ENCODE measurements at regions not wholly inside any gene's neighbourhood (a gene's known extent, or its start where the extent isn't known, plus 50 kb on each side); places are given as distances from the start of the nearest gene placed in this dataset.
"Not testable (repeated sequence)": the region's sequence is repeated elsewhere in the genome, so short reads cannot be mapped to it uniquely, and the experiment has no call there.

DNA sequence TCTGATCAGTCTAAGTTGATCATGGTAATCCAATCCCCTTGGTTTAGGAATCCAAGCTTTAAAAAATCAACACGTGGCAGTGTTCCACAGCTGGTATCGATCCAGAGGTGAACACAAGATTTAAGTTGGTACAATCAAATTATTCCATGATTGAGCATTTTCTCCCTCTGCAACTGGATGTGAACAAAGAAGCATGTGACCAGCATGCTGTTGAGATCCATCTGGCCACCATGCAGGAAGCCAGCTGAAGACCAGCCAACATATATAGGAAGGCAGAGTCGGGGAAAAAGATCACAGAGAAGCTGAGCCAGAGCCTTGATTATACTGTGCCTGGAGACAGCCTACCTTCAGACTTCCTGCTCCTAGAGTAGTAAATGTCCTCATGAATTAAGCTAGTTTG is 158.3 kb downstream of the SEC23A start:
- no peaks in the 10 kb centered on the region for H3K36me3 ChIP-seq (replicated peaks in 1 of 2; ENCODE audit: control insufficient read depth in 1 of 2, insufficient read depth in 2 of 2, low read length in 2 of 2)
- Mint-ChIP-seq H3K4me1 (no peaks in the 10 kb centered on the region), H3K9me3 (peaks cover 0 to 5% (median 0%) of the 10 kb centered on the region in 7 donors), H3K36me3 (no peaks in the 10 kb centered on the region), H3K27me3 (ENCODE audit: low read depth in 3 of 3) (peaks cover 1 to 5% (median 2%) of the 10 kb centered on the region in 3 donors), H3K4me3 (no peak overlapping the region), H3K27ac (no peak overlapping the region)
- H3K9ac ChIP-seq (ENCODE audit: insufficient read depth, low read length, poor library complexity, severe bottlenecking), result no peak overlapping the region
- no peaks in the 10 kb centered on the region for H3K4me1 ChIP-seq (ENCODE audit: control insufficient read depth in 1 of 2, insufficient read depth in 2 of 2, low read length in 2 of 2)
- H3K27ac ChIP-seq (ENCODE audit: low read depth in 1 of 2, low read length in 2 of 2), result no peak overlapping the region
- H3K4me3 ChIP-seq (replicated peaks in 1 of 3; ENCODE audit: low read depth in 2 of 3, low read length in 3 of 3), result no peak overlapping the region
- no peaks in the 10 kb centered on the region for H3K27me3 ChIP-seq (ENCODE audit: control insufficient read depth in 2 of 2, insufficient read depth in 2 of 2, low read length in 2 of 2)
- H3K4me2 ChIP-seq (replicated peaks; ENCODE audit: extremely low read depth, low read length, poor library complexity, severe bottlenecking), result no peak overlapping the region
- no peak overlapping the region for H2AFZ ChIP-seq (ENCODE audit: insufficient read depth, low read depth, low read length, poor library complexity, severe bottlenecking)
- DNase-seq, result no peak
- H3K79me2 ChIP-seq (ENCODE audit: insufficient read depth, low read length), result no peaks in the 10 kb centered on the region
- intact Hi-C loops (cut with micrococcal nuclease), result no loop called here
- no peaks in the 10 kb centered on the region for H3K9me3 ChIP-seq (replicated peaks in 1 of 2; ENCODE audit: control insufficient read depth in 1 of 2, insufficient read depth in 1 of 2, low read length in 2 of 2)
- WGBS (ENCODE audit: insufficient coverage), result 94% methylated on average over 3 of the region's 3 CpGs
- H4K20me1 ChIP-seq (ENCODE audit: insufficient read depth, low read length), result no peaks in the 10 kb centered on the region
- TF ChIP-seq, protein P1, sequence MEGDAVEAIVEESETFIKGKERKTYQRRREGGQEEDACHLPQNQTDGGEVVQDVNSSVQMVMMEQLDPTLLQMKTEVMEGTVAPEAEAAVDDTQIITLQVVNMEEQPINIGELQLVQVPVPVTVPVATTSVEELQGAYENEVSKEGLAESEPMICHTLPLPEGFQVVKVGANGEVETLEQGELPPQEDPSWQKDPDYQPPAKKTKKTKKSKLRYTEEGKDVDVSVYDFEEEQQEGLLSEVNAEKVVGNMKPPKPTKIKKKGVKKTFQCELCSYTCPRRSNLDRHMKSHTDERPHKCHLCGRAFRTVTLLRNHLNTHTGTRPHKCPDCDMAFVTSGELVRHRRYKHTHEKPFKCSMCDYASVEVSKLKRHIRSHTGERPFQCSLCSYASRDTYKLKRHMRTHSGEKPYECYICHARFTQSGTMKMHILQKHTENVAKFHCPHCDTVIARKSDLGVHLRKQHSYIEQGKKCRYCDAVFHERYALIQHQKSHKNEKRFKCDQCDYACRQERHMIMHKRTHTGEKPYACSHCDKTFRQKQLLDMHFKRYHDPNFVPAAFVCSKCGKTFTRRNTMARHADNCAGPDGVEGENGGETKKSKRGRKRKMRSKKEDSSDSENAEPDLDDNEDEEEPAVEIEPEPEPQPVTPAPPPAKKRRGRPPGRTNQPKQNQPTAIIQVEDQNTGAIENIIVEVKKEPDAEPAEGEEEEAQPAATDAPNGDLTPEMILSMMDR (IDR thresholded peaks at IDR 0.05), result no peak

DNA sequence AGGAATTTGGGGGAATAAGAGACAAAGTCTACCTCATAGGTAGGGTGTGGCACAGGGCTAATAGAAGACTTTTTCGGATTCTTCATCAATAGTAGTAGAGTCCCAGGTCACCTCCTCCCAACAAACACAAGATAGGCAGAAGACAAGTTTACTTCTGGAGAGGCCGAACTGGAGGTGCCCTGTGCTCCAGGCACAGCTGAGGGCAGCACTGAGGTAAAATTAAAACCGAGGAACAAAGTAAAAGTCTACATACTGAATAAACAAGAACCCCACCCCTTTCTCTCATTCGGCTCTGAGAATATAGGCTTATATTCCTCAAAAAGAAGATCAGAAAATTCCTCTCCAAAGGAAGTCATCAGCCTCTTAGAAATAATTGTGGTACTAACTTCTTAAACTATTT is 161.5 kb downstream of the SEC23A start:
- intact Hi-C loops (cut with micrococcal nuclease), result no loop called here
- H3K9me3 Mint-ChIP-seq, result peaks cover 0 to 5% (median 0%) of the 10 kb centered on the region in 7 donors
- no peaks in the 10 kb centered on the region for H3K36me3 Mint-ChIP-seq
- no peaks in the 10 kb centered on the region for H3K4me1 Mint-ChIP-seq
- Histone ChIP-seq H3K4me3 (replicated peaks in 1 of 3; ENCODE audit: low read depth in 2 of 3, low read length in 3 of 3) (no peak overlapping the region), H3K9me3 (replicated peaks in 1 of 2; ENCODE audit: control insufficient read depth in 1 of 2, insufficient read depth in 1 of 2, low read length in 2 of 2) (no peaks in the 10 kb centered on the region), H3K4me1 (ENCODE audit: control insufficient read depth in 1 of 2, insufficient read depth in 2 of 2, low read length in 2 of 2) (no peaks in the 10 kb centered on the region), H3K9ac (ENCODE audit: insufficient read depth, low read length, poor library complexity, severe bottlenecking) (no peak overlapping the region), H3K4me2 (replicated peaks; ENCODE audit: extremely low read depth, low read length, poor library complexity, severe bottlenecking) (no peak overlapping the region), H3K27ac (ENCODE audit: low read depth in 1 of 2, low read length in 2 of 2) (no peak overlapping the region), H3K36me3 (replicated peaks in 1 of 2; ENCODE audit: control insufficient read depth in 1 of 2, insufficient read depth in 2 of 2, low read length in 2 of 2) (no peaks in the 10 kb centered on the region), H2AFZ (ENCODE audit: insufficient read depth, low read depth, low read length, poor library complexity, severe bottlenecking) (no peak overlapping the region), H4K20me1 (ENCODE audit: insufficient read depth, low read length) (no peaks in the 10 kb centered on the region), H3K79me2 (ENCODE audit: insufficient read depth, low read length) (no peaks in the 10 kb centered on the region), H3K27me3 (ENCODE audit: control insufficient read depth in 2 of 2, insufficient read depth in 2 of 2, low read length in 2 of 2) (no peaks in the 10 kb centered on the region)
- no CpG with 5 or more reads among the region's 4 CpGs for WGBS (ENCODE audit: insufficient coverage)
- H3K27me3 Mint-ChIP-seq (ENCODE audit: low read depth in 3 of 3), result peaks cover 1 to 5% (median 2%) of the 10 kb centered on the region in 3 donors
- no peak overlapping the region for H3K4me3 Mint-ChIP-seq
- no peak overlapping the region for H3K27ac Mint-ChIP-seq
- DNase-seq, result no peak
- TF ChIP-seq, protein P1 (IDR thresholded peaks at IDR 0.05), result no peak

DNA sequence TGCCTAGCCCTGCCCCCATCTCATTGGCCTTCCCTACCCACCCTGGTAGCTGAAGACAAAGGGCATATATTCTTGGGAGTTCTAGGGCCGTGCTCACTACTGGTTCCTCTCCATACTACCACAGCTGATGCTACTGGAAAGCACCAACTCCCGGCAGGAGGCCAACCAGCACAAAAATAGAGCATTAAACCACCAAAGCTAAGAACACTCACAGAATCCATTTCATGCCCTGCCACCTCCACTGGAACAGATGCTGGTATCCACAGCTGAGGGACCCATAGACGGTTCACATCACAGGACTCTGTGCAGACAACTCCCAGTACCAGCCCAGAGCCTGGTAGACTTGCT is 170.4 kb downstream of the SEC23A start:
- H3K4me3 Mint-ChIP-seq; H3K79me2 ChIP-seq (ENCODE audit: insufficient read depth, low read length); H3K27ac ChIP-seq (ENCODE audit: low read depth in 1 of 2, low read length in 2 of 2); H3K4me1 Mint-ChIP-seq; H3K36me3 Mint-ChIP-seq; H3K27me3 ChIP-seq (ENCODE audit: control insufficient read depth in 2 of 2, insufficient read depth in 2 of 2, low read length in 2 of 2); DNase-seq; H2AFZ ChIP-seq (ENCODE audit: insufficient read depth, low read depth, low read length, poor library complexity, severe bottlenecking); H3K4me3 ChIP-seq (replicated peaks in 1 of 3; ENCODE audit: low read depth in 2 of 3, low read length in 3 of 3); H3K9ac ChIP-seq (ENCODE audit: insufficient read depth, low read length, poor library complexity, severe bottlenecking); H4K20me1 ChIP-seq (ENCODE audit: insufficient read depth, low read length); H3K27ac Mint-ChIP-seq; H3K9me3 ChIP-seq (replicated peaks in 1 of 2; ENCODE audit: control insufficient read depth in 1 of 2, insufficient read depth in 1 of 2, low read length in 2 of 2); H3K27me3 Mint-ChIP-seq (ENCODE audit: low read depth in 3 of 3); intact Hi-C loops (cut with micrococcal nuclease); H3K4me1 ChIP-seq (ENCODE audit: control insufficient read depth in 1 of 2, insufficient read depth in 2 of 2, low read length in 2 of 2); H3K36me3 ChIP-seq (replicated peaks in 1 of 2; ENCODE audit: control insufficient read depth in 1 of 2, insufficient read depth in 2 of 2, low read length in 2 of 2); H3K4me2 ChIP-seq (replicated peaks; ENCODE audit: extremely low read depth, low read length, poor library complexity, severe bottlenecking): not testable (repeated sequence)
- peaks cover 0 to 15% (median 3%) of the 10 kb centered on the region in 7 donors for H3K9me3 Mint-ChIP-seq
- WGBS (ENCODE audit: insufficient coverage), result 100% methylated on average over 2 of the region's 3 CpGs
